Stimulated activated CD8-positive, alpha-beta memory T cell treated with anti-CD3 and anti-CD28 coated beads, Interleukin-4, amount 100 ng/mL, for 24 hours (primary cell): ENCODE measurements at regions not wholly inside any gene's neighbourhood (a gene's known extent, or its start where the extent isn't known, plus 50 kb on each side); places are given as distances from the start of the nearest gene placed in this dataset.

Experiments
- DNase-seq: peaks from one replicate; pipeline ENCODE4 v3.0.0-alpha.2; 2020; ENCODE audit warnings: low read depth

GRCh38 chr22:48692734-48693376 is 1134.8 kb downstream of the BRD1 start:
- no peak for DNase-seq

- DNase-seq, result no peak
Observed at GRCh38 chr22:48691431-48691851, 1136.2 kb downstream of the BRD1 start.

DNA sequence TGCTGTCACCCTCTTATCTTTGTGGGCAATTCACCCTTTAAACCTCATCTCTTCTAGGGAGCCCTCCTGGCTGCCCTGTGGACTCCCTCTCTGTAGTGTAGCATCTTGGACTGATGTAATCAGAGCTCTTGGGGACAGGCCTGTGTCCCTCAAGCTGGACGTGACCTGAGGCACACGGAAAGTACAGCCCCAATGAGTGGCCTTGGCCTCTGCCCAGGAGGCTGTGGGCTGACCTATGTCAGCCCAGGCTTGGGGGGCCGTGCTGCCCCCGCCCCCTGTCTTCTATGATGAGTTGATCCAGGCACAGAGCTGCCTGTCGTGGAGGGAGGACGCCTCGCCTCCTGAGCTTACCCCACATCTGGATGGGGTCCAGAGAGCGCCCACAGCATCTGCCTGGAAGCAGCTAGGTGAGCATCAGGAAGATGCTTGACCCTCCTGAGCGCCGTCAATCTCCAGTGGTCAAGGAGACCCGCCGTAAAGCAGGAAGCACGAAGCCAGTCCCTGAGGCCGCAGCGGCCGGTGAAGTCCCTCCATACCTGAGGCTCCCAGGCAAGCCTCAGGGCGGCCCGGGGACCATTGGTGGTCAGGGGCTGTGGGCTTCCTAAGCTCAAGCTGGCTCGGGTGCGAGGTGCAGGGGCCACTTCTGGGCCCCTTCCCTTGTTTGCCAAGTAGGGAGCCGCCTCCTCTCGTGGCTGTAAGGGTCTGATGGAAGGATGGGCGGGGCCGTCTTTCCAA is 1136.9 kb downstream of the BRD1 start:
- DNase-seq, result no peak

DNA sequence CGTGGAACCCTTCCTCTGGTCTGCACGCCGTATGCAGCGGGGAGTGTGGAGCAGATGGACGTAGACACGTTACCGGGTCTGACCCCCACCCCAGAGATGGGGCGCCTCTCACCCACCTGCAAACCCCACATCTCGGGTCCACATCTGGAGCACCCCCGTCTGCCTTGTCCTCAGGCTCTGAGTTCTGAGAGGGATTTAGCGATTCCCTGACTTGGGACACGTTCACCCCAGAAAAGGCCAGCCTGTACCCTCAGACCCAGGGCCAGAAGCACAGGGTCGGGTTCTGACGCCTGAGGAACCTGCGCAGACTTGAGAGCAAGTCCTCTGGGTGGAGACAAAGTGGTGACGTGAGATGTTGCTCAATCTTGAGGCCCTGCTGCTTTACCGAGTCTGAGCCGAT is 1138.5 kb downstream of the BRD1 start:
- DNase-seq, result no peak

GRCh38 chr22:48688366-48688765 is 1139.3 kb downstream of the BRD1 start:
- DNase-seq, result no peak

DNA sequence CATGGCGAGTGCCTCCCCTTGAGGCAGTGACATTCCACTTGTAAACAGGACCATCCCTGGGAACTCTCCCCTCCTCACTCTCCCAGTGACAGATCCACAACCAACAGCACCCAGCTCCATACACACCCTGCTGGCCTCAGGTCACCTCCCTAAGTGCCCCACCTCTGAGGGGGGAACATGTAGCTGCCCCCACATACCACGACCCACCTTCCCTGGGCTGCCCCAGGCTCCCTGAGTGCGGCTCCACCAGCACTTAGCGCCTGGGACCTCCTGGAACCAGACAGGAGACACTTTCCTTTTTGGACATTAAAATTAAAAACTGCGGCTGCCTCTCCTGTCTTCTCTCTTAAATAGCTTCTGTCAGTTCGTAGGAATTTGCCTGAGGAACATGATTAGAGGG is 1140.1 kb downstream of the BRD1 start:
- DNase-seq, result no peak

- no peak for DNase-seq
Observed at GRCh38 chr22:48686694-48687302, 1140.9 kb downstream of the BRD1 start.

DNA sequence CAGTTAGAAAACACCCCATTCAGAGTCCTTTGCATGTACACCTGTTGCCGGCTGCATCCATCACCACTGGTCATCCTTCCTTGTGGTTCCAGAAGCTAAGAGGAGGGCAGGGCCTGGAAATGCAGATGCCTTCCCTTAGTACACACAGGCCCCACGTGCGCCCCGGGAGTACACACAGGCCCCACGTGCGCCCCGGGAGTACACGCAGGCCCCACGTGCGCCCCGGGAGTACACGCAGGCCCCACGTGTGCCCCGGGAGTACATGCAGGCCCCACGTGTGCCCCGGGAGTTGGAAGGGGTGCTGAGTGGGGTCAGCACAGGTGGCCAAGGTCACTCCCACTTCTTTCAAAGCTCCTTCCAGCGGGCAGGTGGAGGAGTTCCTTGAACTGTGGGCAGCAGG is 1141.9 kb downstream of the BRD1 start:
- no peak for DNase-seq

- DNase-seq, result no peak
Observed at GRCh38 chr22:48683640-48684039, 1144.0 kb downstream of the BRD1 start.

DNA sequence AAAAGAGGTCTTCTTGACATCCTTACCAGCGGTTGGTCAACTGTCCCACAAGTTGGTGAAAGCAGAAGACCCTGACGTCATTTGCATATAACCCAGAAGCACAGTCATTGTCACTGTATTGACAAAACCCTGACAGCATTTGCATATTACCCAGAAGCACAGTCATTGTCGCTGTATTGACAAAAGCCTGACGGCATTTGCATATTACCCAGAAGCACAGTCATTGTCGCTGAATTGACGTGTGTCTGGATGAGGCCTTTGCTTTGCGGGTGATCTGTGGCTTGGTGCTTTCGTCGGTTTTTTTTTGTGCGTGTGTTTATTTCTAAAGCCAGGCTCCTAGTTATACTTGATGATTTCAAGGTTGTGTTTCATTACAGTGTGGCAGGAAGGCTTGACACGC is 1145.2 kb downstream of the BRD1 start:
- DNase-seq, result no peak

- DNase-seq, result no peak
Observed at GRCh38 chr22:48680601-48681000, 1147.1 kb downstream of the BRD1 start.

DNA sequence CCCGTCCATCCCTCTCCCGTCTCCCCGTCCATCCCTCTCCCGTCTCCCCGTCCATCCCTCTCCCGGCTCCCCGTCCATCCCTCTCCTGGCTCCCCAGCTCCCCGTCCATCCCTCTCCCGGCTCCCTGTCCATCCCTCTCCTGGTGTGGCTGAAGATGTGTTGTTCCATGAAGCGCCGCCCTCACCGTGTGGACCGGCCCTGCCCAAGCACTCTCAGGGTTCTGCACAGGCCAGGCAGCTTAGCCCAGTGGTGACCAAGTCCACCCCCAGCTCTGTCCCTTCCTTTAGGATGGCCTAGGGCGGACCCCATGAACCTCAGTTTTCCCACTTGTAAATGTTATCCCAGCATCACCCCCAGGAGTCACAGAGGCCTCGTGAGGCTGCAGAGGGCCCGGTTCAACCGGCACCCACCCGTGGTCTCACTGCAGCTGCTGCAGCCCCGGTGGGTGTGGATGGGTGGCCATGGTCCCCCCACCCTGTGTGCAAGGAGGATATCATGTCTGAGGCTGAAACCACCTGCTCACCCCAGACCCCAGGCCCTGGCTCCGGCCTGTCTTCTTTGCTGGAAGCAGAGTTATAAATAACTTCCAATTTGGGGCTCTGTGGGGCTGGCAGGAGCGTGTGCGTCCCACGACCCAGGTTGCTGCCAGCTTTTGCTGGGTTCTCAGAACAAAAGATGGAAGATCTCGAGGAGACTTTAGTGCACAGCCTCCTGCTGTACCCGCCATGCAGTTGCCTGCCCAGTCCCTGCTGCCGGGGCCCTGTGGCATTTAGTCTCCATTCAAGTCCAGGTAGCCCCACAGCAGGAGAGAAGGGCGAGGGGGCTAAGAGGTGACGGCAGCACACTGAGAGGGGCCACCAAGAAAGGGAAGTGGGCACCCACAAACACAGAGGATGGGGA is 1147.8 kb downstream of the BRD1 start:
- DNase-seq, result no peak

- DNase-seq, result no peak
Observed at GRCh38 chr22:48678171-48679135, 1149.2 kb downstream of the BRD1 start.

DNA sequence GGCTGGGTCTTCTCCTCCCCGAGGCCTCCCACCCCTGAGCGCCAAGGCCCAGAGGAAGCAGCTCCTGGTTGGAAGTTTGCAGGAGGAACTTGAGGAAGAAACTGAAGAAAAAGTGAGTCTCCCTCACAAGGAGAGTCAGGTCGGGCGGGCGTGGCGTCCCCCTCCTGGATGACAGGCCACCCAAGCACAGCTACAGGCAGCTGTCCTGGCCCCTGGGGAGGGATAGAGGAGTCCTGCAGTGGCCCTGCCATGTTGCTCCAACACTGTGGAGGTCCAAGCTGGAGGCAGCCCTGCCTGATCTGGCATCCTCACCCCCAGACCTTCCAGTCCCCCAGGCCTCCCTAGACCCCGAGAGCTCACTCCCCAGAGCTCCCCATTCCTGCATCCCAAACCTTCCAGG is 1150.1 kb downstream of the BRD1 start:
- no peak for DNase-seq

DNA sequence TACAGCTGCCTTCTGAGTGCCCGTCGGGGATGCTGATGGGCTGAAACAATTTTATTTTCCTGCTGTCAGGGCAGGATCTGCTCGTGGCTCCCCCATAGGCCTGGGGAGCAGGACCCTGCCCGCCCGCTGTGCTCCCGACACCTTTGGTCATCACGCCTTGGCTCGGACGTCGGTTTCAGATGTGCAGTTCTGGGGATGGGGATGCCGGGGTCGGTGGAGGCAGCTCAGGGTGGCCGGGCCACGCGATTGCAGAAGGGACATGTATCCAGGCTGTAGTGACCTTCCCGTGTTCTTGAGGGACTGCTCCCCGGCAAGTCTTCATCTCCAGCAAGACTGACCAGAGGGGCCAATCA is 1150.5 kb downstream of the BRD1 start:
- DNase-seq, result no peak

DNA sequence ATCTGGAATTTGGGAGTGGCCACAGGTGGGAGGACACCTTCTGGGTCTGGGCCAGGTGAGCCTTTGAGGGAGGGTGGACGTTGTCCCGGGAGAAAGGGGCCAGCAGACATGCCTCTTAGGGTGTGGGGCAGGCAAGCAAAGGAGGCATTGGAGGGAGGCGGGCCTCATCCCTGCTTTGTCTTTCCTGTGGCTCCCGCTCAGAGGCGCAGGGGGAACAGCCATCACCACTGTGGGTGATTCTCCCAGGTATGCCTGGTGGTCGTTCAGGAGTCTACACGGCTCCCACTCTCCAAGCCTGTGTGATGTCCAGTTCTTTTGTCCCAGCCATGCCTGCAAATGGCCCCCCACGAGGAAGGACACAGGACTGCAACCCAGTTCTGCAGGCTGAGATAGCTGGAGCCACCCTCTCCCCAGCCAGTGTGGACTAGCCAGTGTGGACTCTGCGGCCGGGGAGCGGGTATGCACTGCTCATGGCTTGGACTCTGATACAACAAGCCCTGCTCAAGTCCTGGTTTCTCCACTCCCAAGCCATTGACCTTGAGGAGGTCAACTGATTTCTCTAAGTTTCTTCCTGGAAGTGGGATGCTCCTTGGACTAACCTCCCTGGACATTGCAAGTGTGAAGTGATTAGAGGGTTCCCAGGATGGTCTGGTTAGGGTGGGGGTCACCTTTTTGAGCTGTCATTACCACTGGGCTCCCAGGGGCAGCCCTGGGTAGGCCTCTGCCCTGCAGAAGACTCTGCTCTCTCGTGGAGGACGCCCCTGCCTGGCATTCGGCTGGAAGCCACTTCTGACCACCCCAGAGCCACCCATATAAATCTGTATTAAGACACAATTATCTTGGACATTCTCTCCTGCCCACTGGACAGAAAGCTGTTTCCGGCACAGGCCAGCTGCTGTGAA is 1151.2 kb downstream of the BRD1 start:
- DNase-seq, result no peak

- no peak for DNase-seq
Observed at GRCh38 chr22:48675830-48676145, 1151.9 kb downstream of the BRD1 start.

DNA sequence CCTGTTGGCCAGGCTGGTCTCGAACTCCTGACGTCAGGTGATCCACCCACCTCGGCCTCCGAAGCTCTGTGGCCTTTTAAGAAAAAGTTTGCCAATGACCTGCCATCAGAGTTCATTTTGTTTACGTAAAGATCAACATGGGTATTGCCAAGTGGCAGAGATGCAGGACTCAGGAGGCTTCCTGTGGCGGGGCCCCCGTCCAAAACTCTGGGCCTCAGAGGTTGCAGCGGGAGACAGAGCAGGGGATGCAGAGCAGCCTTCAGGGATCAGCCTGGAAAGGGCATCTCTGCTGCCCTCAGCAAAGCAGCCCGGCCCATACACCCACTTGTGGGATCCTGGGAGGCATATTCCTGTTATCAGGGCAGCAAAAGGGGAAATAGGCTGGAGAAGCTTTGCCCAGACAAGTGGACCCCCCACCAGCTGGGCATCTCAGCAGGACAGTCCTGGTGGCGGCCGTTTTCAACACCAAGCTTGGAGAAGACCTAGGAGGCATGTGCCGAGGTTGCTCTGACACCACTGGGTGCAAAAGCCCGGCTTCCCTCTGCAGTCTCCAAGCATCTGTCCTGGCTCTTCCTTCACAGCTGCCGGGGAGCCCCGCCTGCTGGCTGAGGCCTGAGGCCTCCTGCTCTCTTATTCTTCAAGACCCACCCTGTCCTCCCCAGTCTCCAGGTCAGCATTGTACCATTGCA is 1152.4 kb downstream of the BRD1 start:
- no peak for DNase-seq

GRCh38 chr22:48673806-48674500 is 1153.7 kb downstream of the BRD1 start:
- DNase-seq, result no peak
